SKM-1 treated with dmso at 0.1 percent for 144 hours (cell line): ENCODE measurements at regions not wholly inside any gene's neighbourhood (a gene's known extent, or its start where the extent isn't known, plus 50 kb on each side); places are given as distances from the start of the nearest gene placed in this dataset.
"Not testable (repeated sequence)": the region's sequence is repeated elsewhere in the genome, so short reads cannot be mapped to it uniquely, and the experiment has no call there.

Experiments
- DNase-seq: peaks from one replicate; lab custom pipeline; 2025; ENCODE audit not compliant: unreplicated experiment; lab: John Stamatoyannopoulos, UW

- no peak for DNase-seq
These were observed 816.6 kb downstream of the EPHA3 start for GRCh38 chr3:89923921-89924610.

- DNase-seq, result no peak
These were observed 818.6 kb downstream of the EPHA3 start for GRCh38 chr3:89925976-89926375.

GRCh38 chr3:89932882-89933281 lies 825.5 kb downstream of the EPHA3 start:
- no peak for DNase-seq

- not testable (repeated sequence) for DNase-seq
These were observed 837.0 kb downstream of the EPHA3 start for GRCh38 chr3:89944461-89944860.

- no peak for DNase-seq
These were observed 839.5 kb downstream of the EPHA3 start for GRCh38 chr3:89946884-89947283.

- no peak for DNase-seq
These were observed 840.0 kb downstream of the EPHA3 start for GRCh38 chr3:89947337-89947954.

- DNase-seq, result no peak
These were observed 840.6 kb downstream of the EPHA3 start for GRCh38 chr3:89948008-89948407.

GRCh38 chr3:89950772-89951171 lies 843.4 kb downstream of the EPHA3 start:
- no peak for DNase-seq

- DNase-seq, result no peak
These were observed 846.7 kb downstream of the EPHA3 start for GRCh38 chr3:89954137-89954536.

- no peak for DNase-seq
These were observed 847.7 kb downstream of the EPHA3 start for GRCh38 chr3:89955156-89955555.

GRCh38 chr3:89957451-89957850 lies 850.0 kb downstream of the EPHA3 start:
- DNase-seq, result no peak

GRCh38 chr3:89958163-89958562 lies 850.7 kb downstream of the EPHA3 start:
- not testable (repeated sequence) for DNase-seq

GRCh38 chr3:89964347-89964746 lies 856.9 kb downstream of the EPHA3 start:
- no peak for DNase-seq

GRCh38 chr3:89966877-89967665 lies 859.6 kb downstream of the EPHA3 start:
- DNase-seq, result no peak

- no peak for DNase-seq
These were observed 863.9 kb downstream of the EPHA3 start for GRCh38 chr3:89971329-89971728.

- DNase-seq, result no peak
These were observed 865.7 kb downstream of the EPHA3 start for GRCh38 chr3:89973156-89973555.

GRCh38 chr3:89974903-89975519 lies 867.6 kb downstream of the EPHA3 start:
- DNase-seq, result no peak

- DNase-seq, result no peak
These were observed 876.0 kb downstream of the EPHA3 start for GRCh38 chr3:89983449-89983848.

- DNase-seq, result no peak
These were observed 897.9 kb downstream of the EPHA3 start for GRCh38 chr3:90005281-90005847.

- peak; percentile 76 for DNase-seq
These were observed 900.5 kb downstream of the EPHA3 start for GRCh38 chr3:90007778-90008499.

- no peak for DNase-seq
These were observed 902.9 kb downstream of the EPHA3 start for GRCh38 chr3:90010341-90010740.
